ENCODE measurements at regions not wholly inside any gene's neighbourhood (a gene's known extent, or its start where the extent isn't known, plus 50 kb on each side); places are given as distances from the start of the nearest gene placed in this dataset.
"Not testable (repeated sequence)": the region's sequence is repeated elsewhere in the genome, so short reads cannot be mapped to it uniquely, and the experiment has no call there.

DNA sequence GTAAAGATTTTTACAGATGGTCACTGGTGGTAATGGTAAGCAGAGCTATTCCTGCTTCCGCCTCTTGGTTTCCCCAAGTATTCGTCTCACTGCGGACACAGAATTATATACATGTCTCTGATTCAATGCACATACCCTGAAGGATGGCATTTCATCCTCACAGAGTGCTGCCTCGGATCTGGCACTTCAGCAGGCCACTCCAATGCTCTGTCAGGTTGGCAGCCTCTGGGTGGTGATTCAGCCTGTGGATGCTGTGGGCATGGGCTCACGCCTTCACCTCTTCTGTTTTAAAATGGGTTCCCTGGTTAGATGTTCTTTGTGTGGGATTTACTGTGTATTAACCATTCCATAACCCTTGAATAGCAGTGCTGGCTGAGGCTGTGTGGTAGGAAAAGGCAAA lies 182.6 kb upstream of the ZNF608 start:
- DNase-seq = no peak

DNA sequence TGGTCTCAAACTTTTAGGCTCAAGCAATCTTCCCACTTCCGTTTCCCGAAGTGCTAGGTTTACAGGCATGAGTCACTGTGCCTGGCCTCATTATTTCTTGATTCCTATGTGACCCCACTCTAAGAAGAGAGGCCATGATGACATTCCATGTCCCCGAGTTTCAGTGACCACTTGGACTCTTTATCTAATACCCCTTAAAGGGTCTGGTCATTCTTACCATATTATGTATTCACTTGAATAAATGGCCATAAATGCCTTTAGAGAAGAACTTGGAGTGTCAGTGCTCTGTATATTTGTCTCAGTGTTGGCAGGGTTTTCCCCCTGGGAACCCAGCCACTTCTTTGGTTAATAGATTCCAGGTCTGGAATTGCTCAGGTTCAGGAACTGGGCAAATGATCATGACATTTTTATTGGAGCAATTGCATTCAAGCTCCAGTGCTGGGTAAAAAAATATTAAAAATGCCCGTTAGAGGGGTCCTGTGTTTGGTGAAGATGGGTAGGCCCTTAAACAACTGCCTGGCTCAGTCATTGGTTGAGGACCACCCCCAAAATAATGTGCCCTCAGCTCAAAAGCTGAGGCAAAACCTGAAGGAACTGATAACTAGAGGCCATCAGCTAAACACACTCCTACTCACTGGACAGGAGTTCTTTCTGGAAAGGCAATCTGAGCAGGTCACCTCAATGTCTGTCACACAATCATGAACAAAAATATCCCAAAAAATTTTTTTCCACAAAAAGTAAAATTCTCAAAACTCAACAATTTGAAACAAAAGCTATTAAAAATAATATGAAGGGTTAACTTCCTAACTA lies 186.6 kb upstream of the ZNF608 start:
- DNase-seq = no peak

DNA sequence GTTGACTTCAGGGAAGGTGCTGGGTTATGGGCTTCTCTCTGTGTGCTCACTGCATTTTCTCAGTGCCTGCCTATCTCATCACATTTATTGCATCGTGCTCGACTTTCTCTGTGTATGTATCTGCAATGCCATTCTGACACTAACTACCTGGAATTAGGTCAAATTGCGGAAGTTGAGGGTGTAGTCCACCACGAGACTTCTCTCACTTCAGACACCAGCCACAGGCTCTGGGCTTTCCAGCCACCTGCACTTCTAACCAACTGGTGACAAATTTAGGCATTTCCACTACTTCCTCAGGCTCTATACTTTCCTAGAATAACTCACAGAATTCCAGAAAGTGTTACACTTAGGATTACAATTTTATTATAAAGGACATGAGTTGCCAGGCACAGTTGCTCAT lies 188.6 kb upstream of the ZNF608 start:
- DNase-seq = no peak

DNA sequence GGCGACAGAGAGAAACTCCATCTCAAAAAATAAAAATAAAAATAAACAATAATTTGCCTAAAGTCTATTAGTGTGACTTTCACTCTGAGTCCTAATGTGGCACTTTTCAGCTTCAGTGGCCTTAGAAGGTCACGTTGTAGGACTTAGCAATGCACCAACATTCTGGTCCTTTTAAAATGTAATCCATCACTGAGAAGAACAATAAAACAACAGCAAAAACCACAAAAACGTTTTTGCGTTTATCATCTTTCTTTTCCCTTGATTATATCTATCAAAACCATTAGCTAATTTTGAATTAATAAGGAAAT lies 190.1 kb upstream of the ZNF608 start:
- no peak for DNase-seq

DNA sequence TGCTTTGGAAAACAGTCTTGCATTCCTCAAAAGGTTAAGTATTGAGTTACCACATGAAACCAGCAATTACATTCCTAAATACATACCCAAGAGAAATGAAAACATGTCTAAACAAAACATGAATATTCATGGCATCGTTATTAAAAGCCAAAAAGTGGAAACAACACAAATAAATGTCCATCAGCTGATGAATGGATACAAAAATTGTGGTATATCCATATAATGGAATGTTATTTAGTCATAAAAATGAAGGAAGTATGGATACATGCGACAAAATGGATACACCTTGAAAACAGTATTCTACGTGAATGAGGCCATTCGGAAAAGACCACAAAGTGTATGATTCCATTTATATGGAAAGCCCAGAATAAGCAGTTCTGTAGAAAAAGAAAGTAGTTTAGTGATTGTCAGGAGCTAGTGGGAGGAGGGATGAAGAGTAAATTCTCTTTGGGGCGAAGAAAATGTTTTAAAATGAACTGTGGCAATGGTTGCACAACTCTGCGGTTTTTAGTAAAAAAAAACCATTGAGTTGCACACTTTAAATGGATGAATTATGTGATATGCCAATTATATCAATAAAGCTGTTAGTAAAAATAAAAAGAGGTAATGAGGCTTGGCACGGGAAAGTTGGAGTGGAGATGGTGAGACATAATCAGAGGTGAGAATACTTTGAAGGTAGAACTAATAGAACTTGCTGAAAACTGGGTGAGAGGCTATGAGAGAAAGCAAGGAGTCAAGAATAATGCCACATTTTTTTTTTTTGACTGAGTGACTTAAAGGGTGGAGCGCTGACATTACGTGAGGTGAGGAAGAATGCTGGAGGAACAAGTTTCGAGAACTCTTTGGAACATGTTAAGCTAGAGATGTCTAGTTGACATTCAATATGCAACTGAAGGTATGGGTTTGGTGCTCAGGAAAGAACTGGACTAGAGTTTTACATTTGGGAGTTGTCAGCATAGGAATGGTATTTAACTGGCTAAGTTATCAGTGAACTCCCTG lies 194.9 kb upstream of the ZNF608 start:
- no peak for DNase-seq

DNA sequence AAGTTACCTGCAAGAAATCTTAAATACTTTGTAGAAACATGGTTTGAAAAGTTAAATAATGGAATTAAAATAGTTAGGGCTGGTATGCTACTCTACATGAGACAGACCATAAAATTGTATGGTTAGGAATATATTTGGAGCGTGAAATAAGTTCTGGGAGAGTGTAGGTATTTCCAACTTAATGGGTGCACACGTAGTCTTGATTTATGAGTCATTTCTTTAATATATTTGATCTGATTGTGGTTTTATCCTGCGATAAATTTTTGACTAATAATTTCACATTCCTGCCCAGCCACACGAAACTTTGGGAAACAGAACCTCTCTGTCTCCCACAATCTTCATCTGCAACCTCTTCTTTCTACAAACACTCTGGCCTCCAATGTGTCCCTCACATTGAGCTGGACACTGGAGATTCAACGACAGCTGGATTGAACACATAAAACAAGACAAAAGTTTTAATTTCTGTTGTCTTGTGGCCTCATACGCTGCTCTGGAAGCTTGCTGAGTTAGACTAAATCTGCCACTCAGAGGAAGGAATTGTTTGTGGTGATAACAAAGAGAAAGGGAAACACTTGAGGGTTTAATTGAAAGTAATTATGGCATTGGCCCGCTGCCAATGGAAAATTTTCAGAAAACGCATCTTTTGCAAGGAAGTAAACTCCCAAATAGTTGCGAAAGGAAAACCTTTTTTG lies 201.8 kb upstream of the ZNF608 start:
- DNase-seq = no peak

DNA sequence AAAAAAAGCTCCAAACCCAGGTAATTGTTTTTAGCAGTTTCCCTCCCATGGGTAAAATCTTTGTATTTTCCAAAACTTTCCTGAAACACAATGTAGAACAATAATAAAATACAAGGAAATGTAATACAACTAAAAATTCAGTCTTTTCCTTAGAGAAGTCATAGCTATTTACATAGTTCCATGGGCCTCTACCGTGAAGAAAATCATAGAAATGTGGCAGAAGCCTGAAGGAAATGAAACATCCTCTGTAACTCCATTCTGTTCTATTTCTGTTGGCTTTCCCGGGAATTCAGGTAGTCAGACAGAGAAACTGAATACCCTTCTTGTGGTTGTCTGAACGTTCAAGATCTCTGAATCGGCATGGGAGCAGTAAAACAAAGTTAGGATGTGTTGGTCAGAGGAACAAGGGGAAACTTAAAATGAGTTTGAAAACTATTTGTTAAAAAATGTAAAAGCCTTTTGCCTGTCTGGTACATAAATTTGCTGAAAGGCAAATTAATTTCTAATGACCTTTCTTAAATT lies 202.4 kb upstream of the ZNF608 start:
- no peak for DNase-seq

DNA sequence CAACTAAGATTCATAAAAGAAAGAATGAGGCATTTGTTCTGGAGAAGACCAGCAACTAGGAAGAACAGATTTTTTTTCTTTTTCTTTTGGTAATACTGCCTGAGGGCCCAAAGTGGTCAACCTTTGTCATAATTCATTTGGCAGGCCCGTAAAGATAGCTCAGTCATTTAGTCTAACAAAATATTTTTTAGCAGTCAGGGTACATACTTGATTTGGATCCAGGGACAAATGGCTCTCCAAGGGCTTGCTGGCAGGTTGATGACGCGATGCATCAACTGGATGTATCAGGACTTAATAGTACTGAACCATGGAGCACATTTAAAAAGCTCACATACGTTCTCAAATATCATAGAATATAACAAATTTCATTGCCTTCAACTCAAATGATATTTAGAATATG lies 203.4 kb upstream of the ZNF608 start:
- no peak for DNase-seq

DNA sequence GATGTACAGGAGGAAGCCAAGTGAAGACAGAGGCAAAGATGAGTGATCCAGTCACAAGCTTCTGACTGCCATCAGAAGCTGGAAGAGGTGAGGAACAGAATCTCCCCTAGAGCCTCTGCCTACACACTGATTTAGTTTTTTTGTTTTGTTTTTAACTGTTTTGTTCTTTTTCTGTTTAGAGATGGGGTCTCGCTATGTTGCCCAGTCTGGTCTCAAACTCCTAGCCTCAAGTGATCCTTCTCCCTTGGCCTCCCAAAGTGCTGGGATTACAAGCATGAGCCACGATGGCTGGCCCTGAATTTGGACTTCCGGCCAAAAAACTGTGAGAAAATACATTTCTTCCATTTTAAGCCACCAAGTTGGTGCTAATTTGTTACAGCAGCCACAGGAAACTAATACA lies 204.7 kb upstream of the ZNF608 start:
- DNase-seq = no peak

DNA sequence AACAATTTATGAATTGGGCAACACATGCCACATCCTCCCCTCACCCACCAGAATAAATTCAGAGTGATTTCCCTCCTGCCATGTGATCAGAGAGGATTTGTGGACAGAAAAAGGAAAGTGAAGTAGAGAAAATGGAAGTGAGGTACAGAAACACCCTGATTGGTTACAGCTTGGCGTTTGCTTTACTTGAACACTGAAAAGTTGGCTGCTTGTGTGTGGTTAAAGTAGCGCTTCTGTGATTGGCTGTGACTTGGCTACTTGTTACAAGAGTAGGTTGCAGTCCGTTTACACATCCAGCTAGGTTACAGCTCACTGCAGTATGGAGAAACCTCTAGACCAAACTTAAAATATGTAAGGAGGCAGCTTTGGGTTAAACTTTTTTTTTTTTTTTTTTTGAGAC lies 205.2 kb upstream of the ZNF608 start:
- no peak for DNase-seq

DNA sequence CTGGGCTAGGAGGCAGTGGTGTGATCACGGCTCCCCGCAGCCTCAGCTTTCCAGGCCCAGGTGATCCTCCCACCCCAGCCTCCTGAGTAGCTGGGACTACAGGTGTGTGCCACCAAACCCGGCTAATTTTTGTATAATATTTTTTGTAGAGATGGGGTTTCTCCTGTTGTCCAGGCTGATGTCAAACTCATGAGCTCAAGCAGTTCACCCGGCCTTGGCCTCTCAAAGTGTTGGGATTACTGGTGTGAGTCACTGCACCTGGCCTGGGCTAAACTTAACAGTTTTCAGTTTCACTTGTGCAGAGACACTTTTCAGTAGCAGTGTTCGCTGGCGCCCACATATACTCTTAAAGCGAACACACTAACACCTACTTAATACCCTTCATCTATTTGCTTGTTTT lies 205.6 kb upstream of the ZNF608 start:
- DNase-seq = no peak

DNA sequence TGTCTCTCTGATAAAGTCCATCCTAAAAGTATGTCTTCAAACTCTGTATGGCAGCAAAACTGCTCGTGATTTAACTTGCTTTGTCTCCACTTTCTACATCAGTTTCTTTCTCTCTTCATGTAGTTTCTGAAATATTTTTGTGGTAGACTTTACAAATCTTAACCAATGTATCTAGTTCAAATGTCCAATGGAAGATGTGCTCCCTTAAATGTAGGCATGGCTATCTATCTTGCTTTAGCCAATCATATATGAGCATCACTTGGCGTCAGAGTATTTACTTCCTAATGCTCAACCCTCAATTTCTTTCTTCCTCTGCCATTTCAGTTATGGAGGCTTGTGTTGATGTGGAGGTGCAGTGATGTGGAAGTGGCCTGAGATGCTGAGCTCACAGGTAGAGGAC lies 206.1 kb upstream of the ZNF608 start:
- no peak for DNase-seq

DNA sequence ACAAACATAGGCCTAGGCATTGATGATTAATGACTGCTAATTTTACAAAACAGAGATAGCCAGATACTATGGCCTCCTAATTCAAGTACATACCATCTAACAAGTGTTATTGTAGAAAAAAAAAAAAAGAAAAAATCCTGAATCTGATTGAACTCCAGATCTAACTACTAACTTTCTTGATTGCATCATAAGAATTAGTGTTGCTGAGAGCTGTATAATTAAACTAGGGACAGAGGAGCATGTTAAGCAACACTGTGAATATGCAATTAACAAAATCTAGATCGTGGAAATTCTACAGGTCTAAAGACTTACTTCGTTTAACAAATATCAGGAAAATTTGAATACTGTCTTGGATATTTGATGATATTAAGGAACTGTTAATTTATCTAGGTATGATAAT lies 208.3 kb upstream of the ZNF608 start:
- DNase-seq = no peak

DNA sequence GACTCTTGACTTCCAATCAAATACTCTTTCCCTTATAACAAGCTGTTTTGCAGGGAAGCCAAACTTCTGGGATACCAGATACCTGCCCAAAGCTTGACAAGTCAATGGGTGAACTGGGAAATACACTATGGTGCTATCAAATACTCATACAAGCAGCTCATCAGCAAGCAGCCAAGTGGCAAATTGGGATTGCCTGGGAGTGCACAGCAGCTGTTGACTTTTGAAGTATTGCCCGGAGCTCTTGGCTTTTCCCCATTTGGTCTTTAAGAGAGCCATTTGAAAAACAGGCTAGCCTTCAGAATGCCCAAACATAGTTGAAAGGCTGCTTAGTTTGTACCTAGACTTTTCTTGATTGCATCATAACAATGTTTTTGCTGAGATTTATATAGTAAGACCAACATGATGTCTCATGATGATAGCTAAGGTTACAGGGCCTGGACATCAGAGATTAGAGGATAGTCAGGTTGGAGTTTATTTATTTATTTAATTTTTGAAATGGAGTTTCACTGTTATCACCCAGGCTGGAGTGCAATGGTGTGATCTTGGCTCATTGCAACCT lies 210.1 kb upstream of the ZNF608 start:
- DNase-seq = peak; percentile 23

DNA sequence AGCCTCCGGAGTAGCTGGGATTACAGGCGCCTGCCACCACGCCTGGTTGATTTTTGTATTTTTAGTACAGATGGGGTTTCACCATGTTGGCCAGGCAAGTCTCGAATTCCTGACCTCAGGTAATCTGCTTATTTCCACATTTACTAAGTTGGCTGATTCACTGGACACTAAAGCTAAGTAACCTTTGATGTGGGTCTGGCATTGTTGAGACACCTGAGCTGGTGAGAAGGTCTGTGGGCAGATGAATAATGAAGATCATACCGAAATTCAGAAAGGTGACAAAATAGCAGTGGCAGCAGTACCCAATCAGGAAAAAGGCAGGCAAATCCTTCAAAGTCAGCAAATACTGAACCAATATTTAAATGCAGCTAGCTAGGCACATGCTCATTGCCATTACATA lies 210.6 kb upstream of the ZNF608 start:
- DNase-seq = no peak

DNA sequence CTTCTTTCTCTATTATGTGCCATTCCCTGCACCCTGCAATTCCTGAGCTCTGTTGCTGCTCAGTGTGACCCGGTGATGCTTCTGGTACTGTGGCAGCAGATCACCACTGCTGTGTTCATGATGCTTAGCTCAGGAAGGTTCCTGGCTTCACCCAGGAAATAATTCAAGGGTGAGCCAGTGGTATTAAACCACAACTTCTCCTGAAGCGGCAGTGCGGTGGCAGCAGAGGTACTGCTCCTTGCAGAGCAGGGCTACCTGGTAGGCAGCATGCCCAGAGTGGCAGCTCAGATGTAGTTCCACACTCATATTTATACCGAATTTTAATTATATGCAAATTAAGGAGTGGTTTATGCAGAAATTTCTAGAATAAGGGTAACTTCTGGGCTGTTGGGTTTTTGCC lies 213.8 kb upstream of the ZNF608 start:
- no peak for DNase-seq

DNA sequence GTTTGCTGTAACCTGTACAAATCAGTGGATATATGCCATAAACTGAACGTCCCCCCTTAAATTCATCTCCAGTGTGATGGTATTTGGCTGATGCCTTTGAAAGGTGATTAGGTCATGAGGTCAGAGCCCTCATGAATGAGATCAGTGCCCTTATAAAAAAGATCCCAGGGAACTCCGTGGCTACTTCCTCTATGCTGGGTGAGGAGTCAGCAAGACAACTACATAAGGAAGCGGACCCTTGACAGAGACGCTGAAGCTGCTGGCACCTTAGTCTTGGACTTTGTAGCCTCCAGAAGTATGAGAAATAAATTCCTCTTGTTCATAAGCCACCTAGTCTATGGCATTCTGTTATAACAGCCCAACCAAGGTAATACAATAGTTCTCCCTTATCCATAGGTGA lies 215.1 kb upstream of the ZNF608 start:
- no peak for DNase-seq

DNA sequence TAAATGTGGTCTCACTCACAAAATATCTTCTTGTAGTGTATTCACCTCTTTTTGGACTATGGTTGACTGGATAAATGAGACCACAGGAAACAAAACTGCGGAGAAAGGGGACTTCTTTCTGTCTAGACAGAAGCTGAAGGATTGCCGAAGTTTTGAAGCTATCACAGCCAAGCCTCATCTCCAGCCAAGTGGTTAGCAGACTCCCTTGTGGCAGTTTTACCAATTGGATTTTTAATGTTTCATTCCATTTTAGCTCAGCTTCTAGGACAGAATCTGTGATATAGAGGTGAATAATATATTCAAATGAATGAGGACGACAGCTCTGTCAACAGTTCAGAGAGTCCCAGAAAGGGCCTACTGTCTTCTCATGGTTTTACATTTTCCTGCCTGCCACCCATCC lies 215.7 kb upstream of the ZNF608 start:
- DNase-seq = no peak

DNA sequence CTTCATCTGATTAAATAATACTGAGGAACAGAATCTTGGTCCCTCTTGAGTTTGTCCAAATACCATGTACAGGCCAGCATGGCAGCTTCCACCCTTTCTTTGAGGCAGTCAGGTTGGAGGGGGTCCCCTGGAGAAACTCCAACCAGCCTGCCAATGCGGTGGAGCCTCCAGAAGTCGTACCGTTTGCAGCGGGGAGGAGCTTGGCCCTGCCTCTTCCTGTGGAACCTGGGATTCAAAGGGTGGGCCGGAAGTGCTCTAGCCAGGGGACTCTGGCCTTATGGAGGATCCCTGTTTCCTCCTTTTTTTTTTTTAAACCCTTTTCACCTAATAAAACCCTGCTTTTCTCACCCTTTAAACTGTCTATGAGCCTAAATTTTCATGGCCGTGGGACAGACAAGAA lies 216.3 kb upstream of the ZNF608 start:
- no peak for DNase-seq

DNA sequence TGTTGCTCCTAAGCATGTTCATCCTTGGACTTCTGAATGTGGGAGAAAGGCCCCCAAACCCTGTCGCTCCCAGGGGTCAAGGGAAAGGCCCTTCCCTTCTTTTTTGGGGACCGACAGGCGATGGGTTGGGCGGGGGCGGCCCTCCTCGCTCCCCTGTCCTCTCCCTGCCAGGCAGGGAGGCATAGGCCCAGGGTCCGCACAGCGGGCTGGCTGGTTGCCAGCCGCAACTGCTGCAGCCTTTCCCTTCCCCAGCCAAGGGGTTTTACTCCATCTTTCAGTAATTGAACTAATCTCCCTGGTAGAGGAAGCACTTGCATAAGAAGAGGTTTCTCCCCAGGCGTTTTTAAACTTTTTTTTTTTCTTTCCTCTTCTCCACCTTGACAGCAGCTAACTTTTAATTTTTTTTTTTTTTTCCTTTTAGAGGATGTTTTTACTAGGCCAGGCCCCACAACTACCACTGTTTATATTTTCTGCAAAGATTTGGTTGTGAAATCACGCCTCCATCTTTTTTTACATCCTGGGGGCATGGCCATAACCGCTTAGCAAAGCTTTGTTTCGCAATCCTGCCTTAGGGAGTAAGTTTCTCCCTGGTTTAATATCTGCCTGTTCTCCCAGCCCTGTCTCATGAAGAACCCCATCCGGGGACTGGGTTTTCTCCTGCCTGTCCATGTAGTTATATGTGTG lies 216.9 kb upstream of the ZNF608 start:
- DNase-seq = no peak

DNA sequence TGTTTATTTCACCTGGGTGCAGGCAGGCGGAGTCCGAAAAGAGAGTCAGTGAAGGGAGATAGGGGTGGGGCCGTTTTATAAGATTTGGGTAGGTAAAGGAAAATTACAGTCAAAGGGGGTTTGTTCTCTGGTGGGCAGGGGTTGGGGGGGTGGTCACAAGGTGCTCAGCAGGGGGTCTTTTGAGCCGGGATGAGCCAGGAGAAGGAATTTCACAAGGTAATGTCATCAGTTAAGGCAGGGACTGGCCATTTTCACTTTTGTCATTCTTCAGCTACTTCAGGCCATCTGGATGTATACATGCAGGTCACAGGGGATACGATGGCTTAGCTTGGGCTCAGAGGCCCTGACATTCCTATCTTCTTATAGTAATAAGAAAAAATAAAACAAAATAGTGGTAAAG lies 220.3 kb upstream of the ZNF608 start:
- not testable (repeated sequence) for DNase-seq

DNA sequence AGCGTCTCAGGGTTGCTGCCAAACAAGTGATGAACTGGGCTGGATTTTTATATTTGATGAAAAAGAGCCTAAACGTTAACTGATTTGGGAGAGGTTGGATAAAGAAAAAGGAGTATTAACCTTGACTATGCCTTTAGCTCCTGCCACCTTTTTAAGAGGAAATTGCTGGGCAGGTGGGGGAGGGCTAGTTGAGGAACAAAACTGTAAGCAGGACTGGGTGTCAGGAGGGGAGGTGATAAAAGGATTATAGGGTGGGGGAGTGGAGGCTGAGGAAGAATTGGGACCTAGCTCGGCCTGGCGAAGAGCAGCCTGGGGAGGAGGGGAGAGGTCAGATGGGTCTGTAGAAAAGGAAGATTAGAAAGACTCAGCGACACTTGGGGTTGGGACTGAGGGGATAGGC lies 223.9 kb upstream of the ZNF608 start:
- not testable (repeated sequence) for DNase-seq

DNA sequence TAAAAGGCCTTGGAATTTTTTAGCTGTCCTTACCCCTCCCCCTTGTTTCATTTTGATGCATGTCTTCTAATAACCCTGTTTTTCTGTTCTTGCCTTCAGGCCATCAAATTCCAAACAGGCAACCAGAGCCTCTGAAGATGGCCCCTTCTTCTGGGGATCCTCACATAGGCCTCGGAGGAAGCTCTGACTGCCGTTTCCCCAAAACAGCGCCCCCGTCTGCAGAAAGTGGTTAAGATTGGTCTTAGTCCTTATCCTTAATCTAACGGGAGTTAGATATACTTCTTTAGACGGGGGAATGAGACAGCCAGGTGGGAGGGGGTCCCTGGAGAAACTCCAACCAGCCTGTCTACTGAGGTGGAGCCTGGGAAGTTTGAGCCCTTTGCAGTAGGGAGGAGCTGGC lies 226.3 kb upstream of the ZNF608 start:
- no peak for DNase-seq
